ENCODE measurements at regions not wholly inside any gene's neighbourhood (a gene's known extent, or its start where the extent isn't known, plus 50 kb on each side); places are given as distances from the start of the nearest gene placed in this dataset.
"Not testable (repeated sequence)": the region's sequence is repeated elsewhere in the genome, so short reads cannot be mapped to it uniquely, and the experiment has no call there.

DNA sequence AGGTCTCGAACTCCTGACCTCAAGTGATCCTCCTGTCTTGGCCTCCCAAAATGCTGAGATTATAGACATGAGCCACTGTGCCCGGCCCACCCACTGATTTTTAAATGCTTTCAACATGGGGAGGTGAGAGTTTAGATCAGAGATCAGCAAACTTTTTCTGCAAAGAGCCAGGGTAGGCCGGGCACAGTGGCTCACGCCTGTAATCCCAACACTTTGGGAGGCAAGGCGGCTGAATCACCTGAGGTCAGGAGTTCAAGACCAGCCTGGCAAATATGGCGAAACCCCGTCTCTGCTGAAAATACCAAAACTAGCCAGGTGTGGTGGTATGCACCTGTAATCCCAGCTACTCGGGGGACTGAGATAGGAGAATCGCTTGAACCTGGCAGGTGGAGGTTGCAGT lies 88.3 kb upstream of the LHX1 start:
- DNase-seq: not testable (repeated sequence)

DNA sequence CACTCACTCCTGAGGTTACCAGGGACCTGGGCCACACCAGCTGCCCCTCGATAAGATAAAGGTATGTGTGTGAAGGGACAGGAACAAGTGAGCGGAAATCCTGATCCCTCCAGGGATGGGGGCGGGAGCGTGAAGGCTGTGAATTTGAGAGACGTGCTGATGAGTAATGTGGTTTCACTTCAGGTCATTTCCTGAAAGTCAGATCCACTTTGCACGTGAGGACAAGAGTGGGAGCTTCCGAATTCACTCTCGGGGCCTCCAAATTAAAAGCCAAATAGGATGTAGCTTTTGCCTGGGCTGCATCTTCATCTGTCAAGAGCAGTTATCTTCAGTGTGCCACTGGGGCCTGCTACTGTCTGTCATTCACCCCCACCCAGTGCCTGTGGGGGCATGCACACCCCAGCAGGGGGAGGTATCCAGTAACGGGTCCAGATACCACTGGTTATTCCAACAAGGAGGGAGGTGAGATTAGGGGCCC lies 87.4 kb upstream of the LHX1 start:
- peak; percentile 81 for DNase-seq

DNA sequence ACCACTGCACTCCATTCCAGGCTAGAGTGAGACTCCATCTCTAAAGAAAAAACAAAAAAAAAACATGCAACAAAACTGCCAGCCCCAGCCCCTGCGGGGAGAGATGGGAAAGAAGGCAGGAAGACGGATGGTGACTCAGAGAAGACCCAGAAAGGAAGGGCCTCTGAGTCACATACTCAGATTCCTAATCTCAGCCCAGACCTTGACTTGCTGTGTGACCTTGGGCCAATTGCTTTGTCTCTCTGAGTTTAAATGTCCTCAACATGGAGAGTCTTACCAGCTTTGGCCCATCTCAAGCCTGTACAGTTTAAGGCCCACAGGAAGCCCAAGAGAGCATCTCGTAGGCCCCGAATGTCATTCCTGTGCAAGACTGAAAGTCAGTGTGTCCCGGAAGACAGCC lies 86.5 kb upstream of the LHX1 start:
- DNase-seq: no peak

DNA sequence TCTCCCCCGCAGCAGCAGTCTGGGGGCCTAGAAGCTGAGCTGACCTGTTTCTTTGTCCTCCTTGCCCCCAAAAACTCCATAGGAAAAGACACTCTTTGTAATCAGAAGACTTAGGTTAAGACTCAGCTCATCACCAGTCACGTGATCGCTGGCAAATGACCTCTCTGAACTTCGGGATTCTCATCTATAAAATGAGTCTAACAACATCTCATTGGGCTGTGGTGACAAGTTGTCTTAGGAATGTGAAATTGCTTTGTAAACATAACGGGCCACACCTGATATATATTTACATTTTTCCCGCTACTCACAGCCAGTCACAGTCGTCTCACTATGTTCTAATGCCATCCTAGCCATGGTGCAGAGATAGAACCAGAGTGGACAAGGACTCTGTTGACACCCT lies 86.0 kb upstream of the LHX1 start:
- DNase-seq: no peak

DNA sequence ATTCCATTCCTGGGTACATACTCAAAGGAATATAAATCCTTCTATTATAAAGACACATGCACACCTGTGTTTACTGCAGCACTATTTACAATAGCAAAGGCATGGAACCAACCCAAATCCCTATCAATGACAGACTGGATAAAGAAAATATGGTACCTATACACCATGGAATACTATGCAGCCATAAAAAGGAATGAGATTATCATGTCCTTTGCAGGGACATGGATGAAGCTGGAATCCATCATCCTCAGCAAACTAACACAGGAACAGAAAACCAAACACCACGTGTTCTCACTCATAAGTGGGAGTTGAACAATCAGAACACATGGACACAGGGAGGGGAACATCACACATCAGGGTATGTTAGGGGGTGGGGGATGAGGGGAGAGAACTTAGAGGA lies 84.8 kb upstream of the LHX1 start:
- DNase-seq: not testable (repeated sequence)

DNA sequence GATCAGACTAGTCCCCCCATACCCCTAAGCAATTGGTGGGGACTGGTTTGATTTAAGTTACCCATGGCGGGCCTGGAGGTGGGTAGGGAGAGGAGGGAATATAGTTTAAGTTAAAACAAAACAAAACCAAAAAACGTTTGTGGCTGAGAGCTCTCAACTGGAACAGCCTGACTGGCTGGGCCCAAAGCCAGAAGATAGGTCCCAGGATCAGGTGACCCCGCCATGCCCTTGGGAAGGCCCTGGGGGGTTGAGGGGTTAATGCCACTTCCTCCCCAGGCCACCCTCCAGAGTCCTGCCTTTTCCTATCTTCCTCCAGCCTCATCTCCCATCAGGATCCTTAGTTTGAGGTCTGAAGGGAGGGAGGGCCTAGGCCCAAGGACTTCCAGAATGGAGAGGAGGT lies 82.3 kb upstream of the LHX1 start:
- no peak for DNase-seq

DNA sequence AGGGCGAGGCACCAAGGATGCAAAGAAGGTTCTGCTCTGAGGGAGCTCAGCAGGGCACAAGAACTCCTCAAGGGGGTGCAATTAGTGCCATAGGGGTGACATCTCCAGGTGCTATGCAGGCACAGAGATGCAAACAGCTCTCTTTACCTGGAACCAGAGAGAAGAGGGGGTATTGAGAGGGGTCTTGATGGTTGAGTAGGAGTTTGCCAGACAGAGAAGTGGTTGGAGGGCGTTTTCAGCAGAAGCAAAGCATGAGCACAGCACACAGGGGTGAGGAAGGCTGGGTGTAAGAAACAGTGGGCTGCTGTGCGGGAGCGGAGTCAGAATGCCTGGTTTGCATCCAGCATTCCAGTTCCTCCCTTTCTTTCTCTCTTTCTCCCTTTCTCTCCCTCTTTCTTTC lies 81.8 kb upstream of the LHX1 start:
- DNase-seq: no peak

DNA sequence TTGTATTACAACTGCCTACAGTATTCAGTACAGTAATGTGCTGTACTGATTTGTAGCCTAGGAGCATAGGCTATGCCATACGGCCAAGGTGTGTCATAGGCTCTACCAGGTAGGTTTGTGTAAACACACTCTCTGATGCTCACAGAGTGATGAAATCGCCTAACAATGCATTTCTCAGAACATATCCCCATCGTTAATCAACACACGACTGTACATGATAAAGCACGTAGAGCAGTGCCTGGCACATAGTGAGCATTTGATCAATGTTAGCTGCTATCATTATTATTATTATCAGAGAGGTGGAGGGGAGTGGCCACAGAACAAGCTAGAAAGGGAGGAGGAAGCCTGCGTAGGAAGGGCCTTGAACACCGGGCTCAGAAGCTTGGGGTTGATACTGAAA lies 81.1 kb upstream of the LHX1 start:
- no peak for DNase-seq

DNA sequence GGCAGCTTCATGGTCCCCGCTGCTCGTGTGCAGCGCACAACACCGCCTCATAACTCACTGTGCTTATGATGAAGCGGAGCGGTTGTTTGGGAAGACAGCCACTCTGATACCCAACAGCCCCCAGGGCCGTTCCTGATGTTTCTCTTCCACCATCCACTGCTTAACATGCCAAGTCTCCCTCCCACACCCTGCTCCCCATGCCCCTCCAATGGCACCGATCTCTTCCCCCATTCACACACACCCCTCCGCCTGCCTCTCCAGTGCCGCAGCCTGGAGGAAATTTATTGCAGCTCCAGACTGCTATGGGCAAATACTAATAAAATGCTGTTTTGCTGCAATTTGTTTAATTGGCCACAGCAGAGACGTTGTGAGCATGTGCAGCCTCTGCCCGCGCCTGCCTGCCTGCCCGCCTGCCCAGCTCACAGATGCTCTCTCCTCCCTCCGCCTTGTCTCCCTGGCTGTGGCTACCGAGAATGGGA lies 80.3 kb upstream of the LHX1 start:
- DNase-seq: no peak

DNA sequence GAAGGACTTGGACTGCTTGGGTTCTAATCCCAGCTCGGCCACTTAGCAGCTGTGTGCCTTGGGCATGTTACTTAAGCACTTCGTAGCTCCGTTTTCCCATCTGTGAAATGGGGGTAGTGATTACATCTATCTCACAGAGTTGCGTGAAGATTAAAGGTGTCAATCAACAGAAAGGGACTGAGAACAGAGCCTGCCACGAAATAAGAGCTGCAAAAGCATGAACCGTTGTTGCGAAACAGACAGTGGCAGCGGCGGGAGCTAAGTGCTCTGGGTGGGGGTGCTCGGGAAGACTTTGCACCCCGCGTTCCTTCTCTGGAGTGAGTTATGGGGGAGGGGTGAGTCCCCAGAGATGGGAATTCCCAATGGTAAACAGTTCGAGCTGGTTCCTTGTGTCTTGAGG lies 79.6 kb upstream of the LHX1 start:
- no peak for DNase-seq

DNA sequence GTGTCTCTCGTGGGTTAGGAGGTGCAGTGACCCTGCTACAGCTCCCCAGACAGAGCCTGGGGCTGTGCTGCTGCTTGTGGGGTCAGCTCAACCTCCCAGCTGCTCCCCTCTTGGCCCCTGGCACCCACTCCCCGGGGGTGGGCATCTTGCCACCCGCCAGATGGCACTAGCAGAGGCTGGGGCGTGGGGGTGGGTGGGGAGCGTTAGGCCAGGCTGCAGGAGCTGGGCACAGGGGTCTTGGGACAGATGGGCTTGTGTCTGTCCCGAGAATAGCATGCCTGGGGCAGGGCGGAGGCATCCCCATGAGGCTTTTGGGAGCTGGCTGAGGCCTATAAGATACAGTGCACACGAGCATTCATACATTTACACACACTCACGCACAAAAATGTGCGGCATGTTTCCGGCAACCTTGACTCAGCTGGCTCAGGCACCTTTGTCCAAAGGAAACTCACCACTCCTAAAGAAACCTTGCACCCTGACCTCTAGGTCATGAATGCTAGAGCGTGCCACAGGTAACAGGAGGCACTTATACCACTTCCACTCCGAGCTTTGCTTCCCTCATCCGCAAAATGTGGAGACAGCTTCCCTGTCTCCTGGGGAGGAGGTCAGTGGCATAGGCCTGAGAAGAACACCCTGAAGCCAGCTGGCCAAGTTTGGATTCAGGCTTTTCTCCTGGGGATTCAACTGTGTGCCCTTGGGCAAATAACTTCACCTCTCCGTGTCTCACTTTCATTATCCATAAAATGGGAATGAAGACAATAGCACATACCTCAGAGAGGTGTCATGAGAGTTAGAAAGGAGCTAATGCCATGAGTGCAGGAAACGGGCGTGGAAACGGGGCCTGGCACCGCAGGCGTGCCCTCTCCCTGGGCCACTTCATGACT lies 78.9 kb upstream of the LHX1 start:
- DNase-seq: no peak

DNA sequence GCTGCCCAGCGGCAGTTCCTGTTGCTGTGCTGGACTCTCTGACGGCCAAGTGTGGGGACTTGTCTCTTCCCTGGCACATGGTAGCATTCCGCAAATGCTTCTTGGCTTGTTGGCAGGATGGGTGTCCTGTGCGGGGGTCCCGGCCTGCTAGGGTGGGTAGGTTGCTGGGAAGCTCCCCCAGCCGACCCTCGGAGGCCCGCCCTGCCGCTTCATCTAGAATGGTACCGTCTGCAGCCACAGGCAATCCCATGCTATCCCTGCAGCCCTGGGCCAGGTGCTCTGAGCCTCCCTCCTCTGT lies 78.3 kb upstream of the LHX1 start:
- no peak for DNase-seq

DNA sequence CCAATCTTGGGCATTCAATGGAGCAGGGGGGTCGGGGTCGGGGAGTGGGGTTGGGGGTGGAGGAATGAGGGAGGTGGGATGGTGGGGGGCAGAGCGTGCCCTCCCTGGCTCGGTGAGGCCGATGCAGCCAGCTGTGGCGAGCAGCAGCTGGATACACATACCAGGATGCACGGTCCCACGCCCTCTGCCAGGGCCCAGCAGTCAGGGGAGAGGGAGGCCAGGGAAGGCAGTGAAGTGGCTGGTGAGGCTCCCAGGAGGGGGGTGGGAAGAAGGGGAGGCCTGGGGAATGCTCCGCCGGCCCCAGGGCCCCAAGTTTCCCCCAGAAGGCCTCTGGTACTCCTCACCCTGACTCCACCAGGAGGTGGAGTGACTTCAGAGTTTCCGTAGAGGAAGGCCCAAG lies 77.6 kb upstream of the LHX1 start:
- no peak for DNase-seq

DNA sequence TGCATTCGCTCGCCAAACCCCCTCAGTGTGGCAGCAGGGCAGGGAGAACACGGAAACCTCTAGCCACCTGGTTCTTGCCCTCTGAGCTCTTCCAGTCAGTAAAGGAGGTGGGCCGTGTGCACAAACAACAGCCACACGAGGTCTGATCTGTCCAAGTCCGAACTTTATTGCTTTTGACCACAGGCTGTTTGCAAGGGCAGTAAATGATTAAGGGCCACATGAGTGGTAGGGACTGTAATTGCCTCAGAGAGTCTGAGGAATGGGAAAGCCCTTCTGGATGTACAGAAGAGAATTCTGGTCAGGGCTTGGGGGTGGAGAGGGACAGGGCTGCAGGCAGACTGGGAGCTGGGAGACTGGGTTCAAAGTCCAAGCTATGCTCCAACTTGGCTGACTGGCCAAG lies 75.7 kb upstream of the LHX1 start:
- no peak for DNase-seq

DNA sequence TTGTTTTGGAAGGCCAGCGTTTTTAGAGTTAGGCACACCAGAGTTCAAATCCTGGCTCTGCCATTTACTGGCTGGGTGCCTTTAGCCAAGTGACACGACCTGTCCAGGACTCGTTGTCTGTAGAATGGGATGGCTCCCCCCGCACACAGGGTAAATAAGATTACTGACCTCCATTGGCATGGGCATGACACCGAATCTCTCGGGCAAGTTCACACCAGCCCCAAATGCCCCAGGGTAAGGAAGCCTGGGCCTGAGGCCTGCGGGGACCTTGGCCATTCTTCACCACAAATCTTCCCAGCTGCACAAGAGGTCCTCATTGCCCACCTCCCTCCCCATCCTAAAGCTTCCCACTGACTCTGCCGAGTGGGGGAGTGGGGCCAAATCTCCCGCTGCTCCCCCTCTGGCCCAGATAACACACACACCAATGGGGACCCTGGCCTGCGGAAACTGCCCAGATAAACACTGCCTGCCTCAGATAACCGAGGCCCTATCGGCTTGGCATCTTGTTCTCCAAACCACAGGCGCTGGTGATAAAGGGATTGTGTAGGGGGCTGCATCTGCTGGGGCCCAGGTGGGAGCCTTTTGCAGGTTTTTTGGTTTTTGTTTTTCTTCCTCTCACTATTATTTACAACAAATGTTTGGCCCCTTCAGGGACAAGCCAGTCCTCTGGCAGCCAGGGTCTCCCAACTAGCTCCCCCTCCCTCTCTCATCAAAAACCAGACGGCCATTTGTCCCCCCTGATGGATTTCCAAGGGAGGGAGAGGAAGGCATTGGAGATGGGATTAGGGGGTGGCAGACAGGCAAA lies 75.0 kb upstream of the LHX1 start:
- no peak for DNase-seq

DNA sequence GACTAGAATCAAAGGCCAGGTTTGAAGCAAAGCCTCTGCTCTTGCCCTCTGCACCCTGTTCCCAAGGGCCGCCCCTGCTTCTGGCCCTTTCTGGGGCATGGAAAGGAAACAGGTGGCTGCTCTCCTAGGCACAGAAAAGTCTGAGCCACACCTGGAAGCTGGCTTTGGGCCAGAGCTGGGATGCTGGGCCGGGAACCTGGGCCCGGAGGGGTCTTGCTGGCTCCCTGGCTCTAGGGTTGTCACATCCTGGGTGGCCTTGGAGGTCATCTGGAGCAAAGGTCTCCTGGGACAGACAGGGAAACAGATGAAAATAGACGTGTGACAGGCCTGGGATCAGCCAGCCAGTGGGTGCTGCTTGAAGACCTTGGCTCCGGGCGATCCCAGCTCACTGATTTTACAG lies 74.1 kb upstream of the LHX1 start:
- DNase-seq: no peak

DNA sequence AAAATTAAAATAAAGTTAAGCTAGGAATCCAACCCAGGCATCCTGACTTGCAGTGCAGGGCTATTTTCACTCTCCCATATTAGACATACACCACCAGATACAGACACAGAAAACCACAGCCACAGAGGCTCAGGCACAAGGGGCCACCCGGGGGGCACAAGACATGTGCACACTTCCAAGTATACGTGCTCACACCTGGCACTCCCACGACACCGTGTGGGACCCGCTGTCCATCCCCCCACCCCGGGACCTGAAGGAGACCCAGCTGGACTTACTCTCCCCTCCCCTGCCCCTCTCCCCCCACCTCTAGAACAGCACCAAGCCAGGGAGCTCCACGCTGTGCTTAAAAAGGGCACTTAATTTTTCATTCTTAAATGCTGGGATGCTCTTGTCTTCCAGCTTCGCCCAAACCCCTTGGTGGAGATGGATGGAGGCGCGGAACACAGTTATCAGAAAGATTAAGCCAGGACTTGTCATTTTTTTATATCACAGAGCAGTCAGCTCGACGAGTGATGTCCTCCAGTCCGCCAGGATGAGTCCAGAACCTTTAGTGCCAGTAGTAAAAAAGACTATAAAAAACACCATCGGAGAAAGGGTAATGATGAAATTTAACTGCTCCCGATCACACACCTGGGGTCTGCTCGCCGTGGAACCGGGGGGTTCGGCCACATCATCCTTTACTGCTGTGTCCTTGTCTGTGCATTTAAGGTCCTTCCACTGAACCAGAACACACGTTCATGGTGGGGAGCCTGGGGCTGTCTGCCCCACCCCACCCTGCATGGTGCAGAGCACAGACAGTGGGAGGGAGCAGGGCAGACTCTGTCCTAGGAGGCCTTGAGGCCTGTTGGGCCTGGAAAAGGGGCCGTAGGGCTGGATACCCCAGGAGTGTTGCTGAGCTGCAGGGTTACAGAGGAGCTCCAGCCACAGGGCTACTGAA lies 73.3 kb upstream of the LHX1 start:
- DNase-seq: no peak

DNA sequence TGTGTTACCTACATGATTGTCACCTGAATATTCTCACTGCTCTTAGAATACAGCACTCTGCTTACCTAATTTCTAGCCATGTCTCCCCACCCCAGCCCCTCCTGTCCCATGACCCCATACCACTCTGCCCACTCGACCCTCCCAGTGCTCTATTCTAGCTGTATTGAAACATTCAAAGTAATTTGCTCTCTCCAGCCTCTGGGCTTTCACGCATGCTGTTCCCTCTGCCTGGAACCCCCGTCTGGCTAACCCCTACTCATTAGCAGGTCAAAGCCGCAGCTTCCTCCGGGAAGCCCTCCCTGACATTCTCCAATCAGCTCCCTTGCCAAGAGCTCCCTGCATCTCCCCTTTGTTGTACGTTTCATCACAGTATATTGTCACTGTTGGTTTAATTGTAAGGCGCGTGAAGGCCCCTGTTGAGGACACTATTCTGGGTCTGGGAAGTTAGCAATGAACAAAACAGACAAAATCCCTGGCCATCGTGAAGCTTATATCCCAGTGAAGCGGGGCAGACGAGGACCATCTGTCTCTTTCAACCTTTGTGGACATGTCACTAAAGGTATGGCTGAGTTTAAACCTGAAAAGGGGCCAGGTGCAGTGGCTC lies 72.3 kb upstream of the LHX1 start:
- no peak for DNase-seq

DNA sequence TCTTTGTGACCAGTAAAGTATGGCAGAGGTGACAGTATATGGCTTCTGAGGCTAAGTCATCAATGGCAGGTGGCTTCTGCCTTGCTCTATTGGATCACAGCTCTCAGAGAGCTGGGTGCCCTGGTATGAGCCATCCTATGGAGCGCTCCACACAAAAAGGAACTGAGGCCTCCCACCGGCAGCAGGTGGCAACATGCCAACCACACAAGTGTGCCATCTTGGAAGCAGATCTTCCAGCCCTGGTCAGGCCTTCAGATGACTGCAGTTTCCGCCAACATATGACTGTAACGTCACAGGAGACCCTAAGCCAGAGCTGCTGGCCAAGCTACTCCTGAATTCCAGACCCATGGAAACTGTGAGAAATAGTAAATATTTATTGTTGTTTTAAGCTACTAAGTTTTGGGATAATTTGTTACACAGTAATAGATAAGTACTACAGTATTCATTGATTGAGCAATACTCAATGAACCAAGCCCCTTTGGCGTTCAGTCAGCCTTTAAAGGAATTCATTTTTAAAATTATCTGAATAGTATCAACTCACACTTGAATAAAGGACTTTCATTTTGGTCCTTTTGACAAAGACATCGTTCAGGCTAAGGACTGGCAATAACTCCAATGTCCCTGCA lies 69.4 kb upstream of the LHX1 start:
- DNase-seq: no peak

DNA sequence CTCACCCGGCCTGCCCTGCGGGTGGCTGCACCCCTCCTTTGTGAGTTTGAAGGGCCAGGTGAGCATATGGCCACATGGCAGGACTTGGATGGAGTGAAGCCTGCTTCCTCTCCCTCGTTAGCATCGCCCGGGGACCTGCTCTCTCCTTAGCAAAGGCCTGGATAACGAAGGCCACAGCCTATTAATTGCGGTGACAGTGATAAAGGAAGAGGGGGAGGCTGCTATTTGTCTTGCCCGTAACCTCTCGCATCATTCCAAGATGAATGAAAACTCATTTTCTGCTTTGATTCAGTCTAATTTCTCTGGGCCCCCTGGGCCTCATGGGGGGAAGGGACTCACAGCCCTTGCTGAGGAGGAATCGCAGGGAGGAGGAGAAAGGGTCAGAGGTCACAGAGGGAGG lies 68.5 kb upstream of the LHX1 start:
- no peak for DNase-seq

DNA sequence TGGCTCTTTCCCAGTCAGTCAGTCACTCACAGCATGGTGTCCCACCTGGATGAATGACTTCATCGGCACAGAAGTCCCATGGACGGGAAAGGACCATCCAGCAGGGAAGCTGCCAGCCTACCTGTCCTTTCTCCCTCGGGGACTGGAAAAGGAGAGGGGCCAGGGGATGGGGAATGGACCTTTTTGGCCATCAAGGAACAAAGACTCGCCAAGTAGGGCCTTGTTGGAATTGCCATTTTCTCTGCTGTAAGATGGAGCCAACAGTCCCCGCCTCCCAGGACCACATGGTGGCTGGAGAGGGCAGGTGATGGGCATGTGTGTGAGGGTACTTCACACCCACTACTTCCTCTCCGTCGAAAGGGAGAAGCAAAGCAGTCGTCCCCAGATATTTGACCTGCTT lies 67.8 kb upstream of the LHX1 start:
- no peak for DNase-seq
